Suprapubic skin (tissue), 4 donors: ENCODE measurements at regions not wholly inside any gene's neighbourhood (a gene's known extent, or its start where the extent isn't known, plus 50 kb on each side); places are given as distances from the start of the nearest gene placed in this dataset.

Experiments used
- DNase-seq, 2 donors: peaks; one replicate each; pipeline ENCODE4 v3.0.0-alpha.2; 2019; ENCODE audit warnings: low spot score in 2 of 2
- H3K27ac ChIP-seq: fragments of 200-600 bp; sonication (generic); one replicate; pipeline ENCODE4 v1.5.1; 2019
- H3K27me3 ChIP-seq: fragments of 200-600 bp; sonication (generic); one replicate; pipeline ENCODE4 v1.5.1; 2019
- H3K36me3 ChIP-seq: fragments of 200-600 bp; sonication (generic); one replicate; pipeline ENCODE4 v1.5.1; 2019
- H3K4me1 ChIP-seq: fragments of 200-600 bp; sonication (generic); one replicate; pipeline ENCODE4 v1.5.1; 2019
- H3K4me3 ChIP-seq: fragments of 200-600 bp; sonication (generic); one replicate; pipeline ENCODE4 v1.5.1; 2019; ENCODE audit warnings: mild to moderate bottlenecking
- H3K9me3 ChIP-seq: fragments of 200-600 bp; sonication (generic); one replicate; pipeline ENCODE4 v1.5.1; 2019
- CTCF ChIP-seq, 2 donors: fragments of 200-600 bp in 1 of 2; fragments of 450-650 bp in 1 of 2; sonication (generic) in 1 of 2; IDR thresholded peaks; one replicate each; pipeline ENCODE4 v1.5.1; 2016 to 2019; ENCODE audit warnings: antibody characterized with exemption in 2 of 2, mild to moderate bottlenecking in 1 of 2, moderate library complexity in 1 of 2
- EP300 ChIP-seq: sonication (generic); formaldehyde crosslinking; IDR thresholded peaks from one replicate; pipeline ENCODE4 v1.6.1; 2017; ENCODE audit warnings: antibody characterized with exemption
- POLR2A ChIP-seq, 2 donors: fragments of 450-650 bp; IDR thresholded peaks; one replicate each; pipeline ENCODE4 v1.6.1; 2017; ENCODE audit warnings: antibody characterized with exemption in 2 of 2, mild to moderate bottlenecking in 2 of 2, moderate library complexity in 2 of 2
- POLR2AphosphoS5 ChIP-seq, 3 donors: sonication (generic); formaldehyde crosslinking; IDR thresholded peaks; one replicate each; pipeline ENCODE4 v1.6.1; 2017; ENCODE audit warnings: antibody characterized with exemption in 3 of 3
- WGBS: methylation state at CpG from one replicate; pipeline ENCODE4 v1.1.5; 2018; 5-methylcytosine and 5-hydroxymethylcytosine counted together

DNA sequence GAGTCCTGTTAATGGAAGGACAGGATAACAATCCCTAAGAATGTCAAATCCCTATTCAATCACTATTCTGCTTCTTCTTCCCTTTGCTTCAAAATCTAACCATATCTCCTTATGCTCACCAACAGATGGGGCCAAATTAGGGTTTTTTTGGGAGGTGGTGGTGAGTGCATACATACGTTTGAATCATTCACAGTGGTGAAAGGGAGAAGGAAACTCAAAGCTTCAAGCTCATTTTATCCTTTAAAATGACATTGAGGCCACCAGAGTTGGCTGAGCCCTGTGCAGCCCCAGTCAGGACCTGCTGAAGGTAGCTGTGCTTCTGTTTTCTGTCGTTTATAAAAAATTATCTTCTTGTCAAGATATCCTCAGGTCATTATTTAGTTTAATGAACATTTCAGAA is 607.5 kb upstream of the AGTR1 start:
- DNase-seq, result no peak
- Histone ChIP-seq H3K9me3 (no peaks in the 10 kb centered on the region), H3K36me3 (no peaks in the 10 kb centered on the region), H3K4me1 (no peaks in the 10 kb centered on the region), H3K27me3 (no peaks in the 10 kb centered on the region), H3K4me3 (no peak overlapping the region), H3K27ac (no peak overlapping the region)
- no peak for TF ChIP-seq EP300
- TF ChIP-seq POLR2A (IDR thresholded peaks at IDR 0.05), result no peak
- no peak for TF ChIP-seq POLR2AphosphoS5 (IDR thresholded peaks at IDR 0.05)
- TF ChIP-seq CTCF (IDR thresholded peaks at IDR 0.05), result no peak
- WGBS, result 44% methylated on average over 2 of the region's 2 CpGs

DNA sequence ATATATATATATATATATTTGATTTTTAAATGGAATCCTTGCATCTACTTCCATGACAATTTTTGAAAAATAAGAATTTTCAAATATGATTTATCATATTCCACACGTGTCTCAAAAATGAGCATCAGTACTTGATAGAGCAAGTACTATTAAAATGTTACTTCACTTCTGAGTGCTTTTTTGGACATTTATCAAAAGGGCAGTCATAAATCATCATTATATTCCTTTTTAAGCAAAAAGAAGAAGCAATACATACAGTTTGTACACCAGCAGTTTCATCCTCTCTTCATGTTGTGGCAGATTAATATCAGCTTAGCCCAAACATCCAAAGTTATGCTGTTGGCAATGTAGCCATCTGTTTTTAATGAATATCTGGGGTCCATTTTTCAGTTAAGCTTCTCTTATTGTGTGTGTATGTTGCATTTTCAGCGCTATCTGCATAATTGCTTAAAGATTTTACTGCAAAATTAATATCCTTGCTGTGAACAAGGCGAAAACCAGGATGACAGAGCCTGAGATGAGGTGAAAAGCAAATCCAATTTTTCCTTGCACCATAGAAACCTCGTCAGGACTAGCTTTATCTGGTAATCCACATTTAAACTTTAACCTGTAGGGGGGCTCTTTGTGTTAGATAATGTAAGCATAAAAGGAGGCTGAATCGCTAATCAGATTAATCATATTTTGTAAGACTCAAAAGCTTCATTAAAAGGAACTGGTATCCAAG is 604.9 kb upstream of the AGTR1 start:
- TF ChIP-seq CTCF (IDR thresholded peaks at IDR 0.05) (no peak), POLR2AphosphoS5 (IDR thresholded peaks at IDR 0.05) (no peak), POLR2A (IDR thresholded peaks at IDR 0.05) (no peak), EP300 (no peak)
- H3K4me1 ChIP-seq, result no peaks in the 10 kb centered on the region
- H3K4me3 ChIP-seq, result no peak overlapping the region
- no peaks in the 10 kb centered on the region for H3K36me3 ChIP-seq
- no peaks in the 10 kb centered on the region for H3K9me3 ChIP-seq
- 44% methylated on average over 5 of the region's 5 CpGs for WGBS
- no peaks in the 10 kb centered on the region for H3K27me3 ChIP-seq
- no peak overlapping the region for H3K27ac ChIP-seq
- DNase-seq, result no peak

DNA sequence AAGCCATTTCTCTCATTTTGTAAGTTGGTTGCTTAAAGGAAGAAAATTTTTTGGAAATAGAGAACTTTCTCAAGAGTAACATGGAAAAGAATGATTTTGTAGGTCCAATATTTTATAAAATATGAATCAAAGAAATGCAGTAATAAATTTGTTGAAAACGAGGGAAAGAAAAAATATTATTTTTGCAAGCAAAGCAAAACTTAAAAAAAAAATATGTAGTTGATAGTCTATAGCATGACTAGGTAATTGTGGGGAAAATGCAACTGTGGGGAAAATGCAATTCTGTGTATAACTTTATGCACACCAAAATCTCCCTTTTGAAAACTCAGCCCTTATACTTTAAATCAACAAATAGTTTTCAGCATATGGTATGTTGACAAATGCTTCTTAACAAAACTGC is 604.0 kb upstream of the AGTR1 start:
- Histone ChIP-seq H3K27ac (no peak overlapping the region), H3K27me3 (no peaks in the 10 kb centered on the region), H3K36me3 (no peaks in the 10 kb centered on the region), H3K4me3 (no peak overlapping the region), H3K9me3 (no peaks in the 10 kb centered on the region), H3K4me1 (no peaks in the 10 kb centered on the region)
- WGBS, result 52% methylated on average over 1 of the region's 1 CpG
- DNase-seq, result no peak
- TF ChIP-seq CTCF (IDR thresholded peaks at IDR 0.05), result no peak
- no peak for TF ChIP-seq POLR2A (IDR thresholded peaks at IDR 0.05)
- TF ChIP-seq POLR2AphosphoS5 (IDR thresholded peaks at IDR 0.05), result no peak
- no peak for TF ChIP-seq EP300

DNA sequence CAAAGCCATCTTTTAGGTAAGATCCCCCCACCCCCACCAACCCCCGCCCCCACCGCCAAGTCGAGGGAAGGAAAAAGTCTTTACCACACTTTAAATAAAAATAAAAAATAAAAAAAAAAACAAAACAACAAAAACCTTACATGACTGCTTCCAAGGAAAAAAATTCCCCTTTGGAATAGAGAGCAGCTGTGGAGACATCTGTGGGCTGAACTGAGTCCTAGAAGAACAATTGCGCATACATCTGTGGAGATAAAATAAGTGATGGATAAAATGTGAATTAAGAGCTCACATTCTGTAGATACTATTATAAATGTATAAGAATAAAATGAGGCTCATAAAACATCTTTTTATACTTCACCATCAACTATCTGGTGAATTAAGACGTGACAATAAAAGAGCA is 601.7 kb upstream of the AGTR1 start:
- H3K9me3 ChIP-seq, result no peaks in the 10 kb centered on the region
- H3K27me3 ChIP-seq, result no peaks in the 10 kb centered on the region
- H3K4me1 ChIP-seq, result no peaks in the 10 kb centered on the region
- WGBS, result 63% methylated on average over 5 of the region's 5 CpGs
- DNase-seq, result no peak
- H3K27ac ChIP-seq, result no peak overlapping the region
- H3K4me3 ChIP-seq, result no peak overlapping the region
- no peaks in the 10 kb centered on the region for H3K36me3 ChIP-seq
- TF ChIP-seq POLR2AphosphoS5 (IDR thresholded peaks at IDR 0.05) (no peak), CTCF (IDR thresholded peaks at IDR 0.05) (no peak), EP300 (no peak), POLR2A (IDR thresholded peaks at IDR 0.05) (no peak)

- Histone ChIP-seq H3K4me1 (no peaks in the 10 kb centered on the region), H3K36me3 (no peaks in the 10 kb centered on the region)
- no peak for TF ChIP-seq POLR2A (IDR thresholded peaks at IDR 0.05)
- no peak for TF ChIP-seq CTCF (IDR thresholded peaks at IDR 0.05)
- no peak for TF ChIP-seq POLR2AphosphoS5 (IDR thresholded peaks at IDR 0.05)
Observed at GRCh38 chr3:148100476-148100875, 597.2 kb upstream of the AGTR1 start.

More at GRCh38 chr3:148100476-148100875, 597.2 kb upstream of the AGTR1 start:
- Histone ChIP-seq H3K4me3 (no peak overlapping the region), H3K27ac (no peak overlapping the region), H3K9me3 (no peaks in the 10 kb centered on the region), H3K27me3 (no peaks in the 10 kb centered on the region)
- no peak for DNase-seq
